Hepatocyte (in vitro differentiated cells): ENCODE measurements at regions not wholly inside any gene's neighbourhood (a gene's known extent, or its start where the extent isn't known, plus 50 kb on each side); places are given as distances from the start of the nearest gene placed in this dataset.

Source experiments
- DNase-seq: peaks from one replicate; pipeline ENCODE4 v3.0.0-alpha.2; 2016; ENCODE audit warnings: low spot score
- H2AFZ ChIP-seq: fragments of 200-600 bp; sonication (generic); 2 replicates; pipeline ENCODE4 v1.6.0; 2016; ENCODE audit warnings: antibody characterized with exemption, mild to moderate bottlenecking
- H3K27ac ChIP-seq: fragments of 200-600 bp; sonication (generic); 2 replicates; pipeline ENCODE4 v1.5.1; 2016; ENCODE audit warnings: mild to moderate bottlenecking
- H3K27me3 ChIP-seq: fragments of 200-600 bp; sonication (generic); 2 replicates; pipeline ENCODE4 v1.6.1; 2016
- H3K36me3 ChIP-seq: fragments of 200-600 bp; sonication (generic); replicated peaks from 2 replicates; pipeline ENCODE4 v1.5.1; 2016; ENCODE audit warnings: low read depth; ENCODE audit not compliant: insufficient read depth
- H3K4me1 ChIP-seq: fragments of 200-600 bp; sonication (generic); 2 replicates; pipeline ENCODE4 v1.5.1; 2016; ENCODE audit warnings: mild to moderate bottlenecking, moderate library complexity; ENCODE audit not compliant: insufficient read depth
- H3K4me2 ChIP-seq: fragments of 200-600 bp; sonication (generic); 2 replicates; pipeline ENCODE4 v1.6.0; 2016
- H3K4me3 ChIP-seq: fragments of 200-600 bp; sonication (generic); 2 replicates; pipeline ENCODE4 v1.5.1; 2016; ENCODE audit warnings: mild to moderate bottlenecking
- H3K79me2 ChIP-seq: fragments of 200-600 bp; sonication (generic); 2 replicates; pipeline ENCODE4 v1.6.0; 2017; ENCODE audit warnings: mild to moderate bottlenecking
- H3K9me2 ChIP-seq: fragments of 200-600 bp; sonication (generic); replicated peaks from 2 replicates; pipeline ENCODE4 v1.6.0; 2017; ENCODE audit warnings: mild to moderate bottlenecking; ENCODE audit not compliant: insufficient read depth
- H3K9me3 ChIP-seq: fragments of 200-600 bp; sonication (generic); 2 replicates; pipeline ENCODE4 v1.5.1; 2016; ENCODE audit warnings: low read depth, mild to moderate bottlenecking
- H4K20me1 ChIP-seq: fragments of 200-600 bp; sonication (generic); 2 replicates; pipeline ENCODE4 v1.6.0; 2016; ENCODE audit warnings: mild to moderate bottlenecking; ENCODE audit not compliant: insufficient read depth, poor library complexity, severe bottlenecking
- EZH2 ChIP-seq: fragments of 200-600 bp; sonication (generic); IDR thresholded peaks from 2 replicates; pipeline ENCODE4 v1.6.1; 2016; ENCODE audit warnings: antibody characterized with exemption, mild to moderate bottlenecking, borderline replicate concordance
- EZH2phosphoT487 ChIP-seq: fragments of 200-600 bp; sonication (generic); IDR thresholded peaks from one replicate; pipeline ENCODE4 v1.6.1; 2018; ENCODE audit warnings: antibody characterized with exemption, mild to moderate bottlenecking, low read depth, moderate library complexity; ENCODE audit not compliant: unreplicated experiment, severe bottlenecking
- WGBS: methylation state at CpG from one replicate; pipeline ENCODE4 v1.1.6; 2016; ENCODE audit warnings: low lambda C conversion rate; ENCODE audit errors: missing lambda C conversion rate; 5-methylcytosine and 5-hydroxymethylcytosine counted together
- TF ChIP-seq, protein P1 (sequence below): fragments of 200-600 bp; sonication (generic); IDR thresholded peaks from 2 replicates; pipeline ENCODE4 v1.5.1; 2016; ENCODE audit warnings: antibody characterized with exemption, mild to moderate bottlenecking; ENCODE audit not compliant: poor library complexity

DNA sequence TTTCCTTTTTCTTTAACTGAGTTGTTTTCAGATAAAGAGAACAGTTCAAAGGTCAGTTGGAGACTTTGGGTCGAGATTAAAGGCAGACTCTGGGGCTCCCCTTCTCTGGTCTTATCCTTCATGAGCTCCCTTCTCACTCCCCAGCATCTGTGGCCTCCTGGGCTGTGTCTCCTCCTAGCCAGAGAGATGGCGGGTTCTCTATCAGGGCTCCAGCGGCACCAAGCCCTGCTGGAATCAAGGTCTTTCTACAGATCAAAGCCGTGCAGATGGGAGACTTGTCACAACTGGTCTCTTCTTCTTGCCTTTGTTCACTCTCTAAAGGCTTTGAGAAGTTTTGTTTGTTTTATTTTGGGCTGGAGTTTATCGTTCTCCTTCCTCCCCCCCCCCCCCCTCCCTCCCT, 373.7 kb upstream of the C1orf174 start:
- TF ChIP-seq EZH2: no peak
- Histone ChIP-seq H3K4me1 (no peaks in the 10 kb centered on the region), H3K27me3 (no peaks in the 10 kb centered on the region), H3K36me3 (no peaks in the 10 kb centered on the region), H3K9me2 (no peaks in the 10 kb centered on the region), H3K4me2 (peak overlapping the region; percentile 27), H2AFZ (no peak overlapping the region), H3K4me3 (no peak overlapping the region), H3K9me3 (no peaks in the 10 kb centered on the region), H3K27ac (peak overlapping the region; percentile 26), H4K20me1 (no peaks in the 10 kb centered on the region), H3K79me2 (no peaks in the 10 kb centered on the region)
- DNase-seq: no peak
- 49% methylated on average over 4 of the region's 5 CpGs for WGBS

GRCh38 chr1:4275083-4275482, 375.0 kb upstream of the C1orf174 start:
- Histone ChIP-seq H3K4me1 (no peaks in the 10 kb centered on the region), H3K27me3 (no peaks in the 10 kb centered on the region), H3K27ac (no peak overlapping the region), H2AFZ (no peak overlapping the region), H3K36me3 (no peaks in the 10 kb centered on the region), H3K9me2 (no peaks in the 10 kb centered on the region), H3K4me2 (no peak overlapping the region), H3K79me2 (no peaks in the 10 kb centered on the region), H3K4me3 (no peak overlapping the region), H4K20me1 (no peaks in the 10 kb centered on the region), H3K9me3 (no peaks in the 10 kb centered on the region)
- TF ChIP-seq, protein P1, sequence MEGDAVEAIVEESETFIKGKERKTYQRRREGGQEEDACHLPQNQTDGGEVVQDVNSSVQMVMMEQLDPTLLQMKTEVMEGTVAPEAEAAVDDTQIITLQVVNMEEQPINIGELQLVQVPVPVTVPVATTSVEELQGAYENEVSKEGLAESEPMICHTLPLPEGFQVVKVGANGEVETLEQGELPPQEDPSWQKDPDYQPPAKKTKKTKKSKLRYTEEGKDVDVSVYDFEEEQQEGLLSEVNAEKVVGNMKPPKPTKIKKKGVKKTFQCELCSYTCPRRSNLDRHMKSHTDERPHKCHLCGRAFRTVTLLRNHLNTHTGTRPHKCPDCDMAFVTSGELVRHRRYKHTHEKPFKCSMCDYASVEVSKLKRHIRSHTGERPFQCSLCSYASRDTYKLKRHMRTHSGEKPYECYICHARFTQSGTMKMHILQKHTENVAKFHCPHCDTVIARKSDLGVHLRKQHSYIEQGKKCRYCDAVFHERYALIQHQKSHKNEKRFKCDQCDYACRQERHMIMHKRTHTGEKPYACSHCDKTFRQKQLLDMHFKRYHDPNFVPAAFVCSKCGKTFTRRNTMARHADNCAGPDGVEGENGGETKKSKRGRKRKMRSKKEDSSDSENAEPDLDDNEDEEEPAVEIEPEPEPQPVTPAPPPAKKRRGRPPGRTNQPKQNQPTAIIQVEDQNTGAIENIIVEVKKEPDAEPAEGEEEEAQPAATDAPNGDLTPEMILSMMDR: no peak
- TF ChIP-seq EZH2: no peak
- DNase-seq: no peak
- WGBS: 93% methylated on average over 9 of the region's 9 CpGs

- no peak for DNase-seq
- no peaks in the 10 kb centered on the region for H4K20me1 ChIP-seq
- no peak overlapping the region for H3K27ac ChIP-seq
- no peak overlapping the region for H2AFZ ChIP-seq
- H3K4me2 ChIP-seq: no peak overlapping the region
- no peaks in the 10 kb centered on the region for H3K4me1 ChIP-seq
- H3K9me2 ChIP-seq: no peaks in the 10 kb centered on the region
- TF ChIP-seq, protein P1: no peak
- TF ChIP-seq EZH2 (no peak), EZH2phosphoT487 (no peak)
- H3K79me2 ChIP-seq: no peaks in the 10 kb centered on the region
- no peaks in the 10 kb centered on the region for H3K36me3 ChIP-seq
- WGBS: 27% methylated on average over 5 of the region's 5 CpGs
- H3K27me3 ChIP-seq: no peaks in the 10 kb centered on the region
- H3K9me3 ChIP-seq: no peaks in the 10 kb centered on the region
- no peak overlapping the region for H3K4me3 ChIP-seq
Observed at GRCh38 chr1:4276238-4276637, 376.2 kb upstream of the C1orf174 start.

DNA sequence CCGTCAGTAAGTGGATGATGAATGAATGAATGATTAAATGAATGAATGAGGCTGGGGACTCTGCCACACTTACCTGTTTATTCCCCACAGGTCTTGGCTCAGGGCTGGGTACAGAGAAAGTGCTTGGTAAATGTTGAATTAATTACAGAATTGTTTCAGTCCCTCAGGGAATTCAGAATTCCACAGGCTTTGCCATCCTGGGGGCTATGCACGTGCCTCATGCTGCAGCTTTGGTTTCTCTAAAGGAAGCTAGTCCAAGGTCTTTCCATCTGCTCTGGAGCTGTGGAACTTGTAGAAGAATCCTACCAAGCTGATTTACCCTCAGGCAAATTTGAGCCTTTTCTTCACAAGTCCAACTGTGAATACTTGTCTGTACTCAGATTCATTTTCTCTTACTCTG, 376.8 kb upstream of the AJAP1 start:
- Histone ChIP-seq H2AFZ (no peak overlapping the region), H3K4me2 (no peak overlapping the region), H4K20me1 (no peaks in the 10 kb centered on the region), H3K27ac (no peak overlapping the region), H3K9me3 (no peaks in the 10 kb centered on the region), H3K36me3 (no peaks in the 10 kb centered on the region), H3K4me1 (no peaks in the 10 kb centered on the region), H3K9me2 (no peaks in the 10 kb centered on the region), H3K27me3 (no peaks in the 10 kb centered on the region), H3K79me2 (no peaks in the 10 kb centered on the region), H3K4me3 (no peak overlapping the region)
- 65% methylated on average over 2 of the region's 2 CpGs for WGBS
- DNase-seq: no peak
- TF ChIP-seq, protein P1: no peak
- TF ChIP-seq EZH2phosphoT487 (no peak), EZH2 (no peak)
